ENCODE measurements at regions not wholly inside any gene's neighbourhood (a gene's known extent, or its start where the extent isn't known, plus 50 kb on each side); places are given as distances from the start of the nearest gene placed in this dataset.

- TF ChIP-seq POLR2A (IDR thresholded peaks at IDR 0.05; ENCODE audit: low read length): no peak
- no peak for TF ChIP-seq GATA1 (IDR thresholded peaks at IDR 0.05; ENCODE audit: low read depth, low read length)
Measured at GRCh38 chr5:54689411-54690251, 172.1 kb downstream of the SNX18 start.
